Kidney (tissue), 13 donors: ENCODE measurements at regions not wholly inside any gene's neighbourhood (a gene's known extent, or its start where the extent isn't known, plus 50 kb on each side); places are given as distances from the start of the nearest gene placed in this dataset.
A peak's percentile ranks its signal among the peaks of the same experiment; 100 is the strongest.

ENCODE experiments used
- DNase-seq, 5 donors: peaks; one replicate each; pipeline ENCODE4 v3.0.0-alpha.2; 2013 to 2020
- FAIRE-seq: peaks from 2 replicates; lab custom pipeline; 2012; peaks lifted over from hg19 to GRCh38; lab: Jason Lieb, UNC
- H3K27ac ChIP-seq, 2 donors: one replicate each; pipeline ENCODE4 v1.7.0; 2013; ENCODE audit warnings: low read depth in 2 of 2, low read length in 2 of 2, inconsistent platforms in 1 of 2
- H3K27me3 ChIP-seq: one replicate; pipeline ENCODE4 v1.7.1; 2013; ENCODE audit warnings: low read length, inconsistent platforms; ENCODE audit not compliant: control insufficient read depth, insufficient read depth
- H3K36me3 ChIP-seq, 3 donors: one replicate each; pipeline versions ENCODE4 v1.7.0 to v1.7.1; 2013; ENCODE audit warnings: low read length in 3 of 3, control low read depth in 1 of 3, inconsistent platforms in 1 of 3; ENCODE audit not compliant: insufficient read depth in 3 of 3, control insufficient read depth in 2 of 3
- H3K4me1 ChIP-seq, 3 donors: one replicate each; pipeline versions ENCODE4 v1.7.0 to v1.7.1; 2013; ENCODE audit warnings: low read length in 3 of 3, inconsistent platforms in 1 of 3, low read depth in 1 of 3; ENCODE audit not compliant: control insufficient read depth in 2 of 3, insufficient read depth in 2 of 3
- H3K4me3 ChIP-seq, 3 donors: one replicate each; pipeline versions ENCODE4 v1.7.0 to v1.8.1; 2013; ENCODE audit warnings: low read length in 3 of 3, control low read depth in 1 of 3, inconsistent platforms in 1 of 3
- H3K9ac ChIP-seq, 3 donors: one replicate each; pipeline versions ENCODE4 v1.7.0 to v1.7.1; 2013; ENCODE audit warnings: low read length in 3 of 3, control low read depth in 1 of 3, inconsistent platforms in 1 of 3
- H3K9me3 ChIP-seq, 3 donors: one replicate each; pipeline versions ENCODE4 v1.7.0 to v1.7.1; 2013; ENCODE audit warnings: low read length in 3 of 3, control low read depth in 1 of 3, inconsistent platforms in 1 of 3; ENCODE audit not compliant: control insufficient read depth in 2 of 3, insufficient read depth in 1 of 3
- CTCF ChIP-seq: IDR thresholded peaks from 3 replicates; pipeline ENCODE4 v1.5.1; 2012; ENCODE audit warnings: mild to moderate bottlenecking, moderate library complexity, borderline replicate concordance; ENCODE audit not compliant: insufficient read depth; ENCODE audit errors: extremely low read depth
- intact Hi-C: fragments of 100-400 bp; cut with DNase I; formaldehyde crosslinking; loops from one replicate; pipeline ENCODE4 v1.11.1; 2022
- donor health status: control.
- donor health status: control.
- donor health status: control.
- donor health status: control.
- donor health status: control.
- donor health status: DM: yes; HTN: yes; CAD: no.
- donor health status: Normal renal cell carcinoma (clear cell type).

GRCh38 chr5:167721926-167722440 lies 569.5 kb upstream of the WWC1 start:
- Histone ChIP-seq H3K9me3 (no peaks in the 10 kb centered on the region), H3K4me1 (peaks cover 0 to 2% (median 0%) of the 10 kb centered on the region in 3 donors), H3K4me3 (no peak overlapping the region), H3K27ac (no peak overlapping the region), H3K9ac (no peak overlapping the region), H3K27me3 (no peaks in the 10 kb centered on the region), H3K36me3 (no peaks in the 10 kb centered on the region)
- intact Hi-C loops: loop anchor here (10.0 kb wide), 1 partner anchor 493 kb away; no protein-coding TSS in a partner anchor
- FAIRE-seq (no peak), DNase-seq (no peak)
- TF ChIP-seq CTCF: no peak

DNA sequence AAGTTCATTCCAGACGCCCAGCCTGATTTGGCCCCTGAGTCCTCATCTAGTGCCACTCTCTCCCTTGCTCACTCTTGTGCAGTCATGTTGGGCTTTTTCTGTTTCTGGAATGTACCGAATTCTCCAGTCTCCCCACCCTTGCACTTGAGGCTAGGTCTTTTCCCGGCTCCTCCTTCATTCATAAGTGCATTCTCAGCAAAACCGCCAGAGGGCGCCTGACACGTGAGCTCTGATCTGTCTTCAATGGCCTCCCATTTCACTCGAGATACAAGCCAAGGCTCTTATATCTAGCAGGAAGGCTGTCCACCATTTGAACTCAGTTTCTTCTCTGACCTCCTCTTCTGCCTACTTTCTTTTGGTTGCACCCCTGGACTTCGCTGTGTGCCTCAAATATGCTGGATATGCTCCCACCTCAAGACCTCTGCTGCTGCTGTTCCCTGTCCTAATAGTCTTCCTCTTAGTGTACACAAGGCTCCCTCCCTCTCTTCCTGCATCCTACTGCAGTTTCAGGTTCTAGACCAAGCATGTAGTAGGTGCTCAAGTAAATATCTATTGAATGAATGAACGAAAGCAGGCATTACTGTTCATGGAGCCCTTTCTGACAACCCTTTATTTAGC lies 568.1 kb upstream of the WWC1 start:
- H3K27ac ChIP-seq: no peak overlapping the region
- FAIRE-seq (peak; percentile 49), DNase-seq (peak; percentile 68 to 93 (median 82))
- no peaks in the 10 kb centered on the region for H3K27me3 ChIP-seq
- H3K36me3 ChIP-seq: no peaks in the 10 kb centered on the region
- H3K9ac ChIP-seq: no peak overlapping the region
- TF ChIP-seq CTCF: peak; percentile 90
- peaks cover 0 to 2% (median 0%) of the 10 kb centered on the region in 3 donors for H3K4me1 ChIP-seq
- H3K4me3 ChIP-seq: no peak overlapping the region
- intact Hi-C loops: loop anchor here (10.0 kb wide), 1 partner anchor 491 kb away; no protein-coding TSS in a partner anchor
- no peaks in the 10 kb centered on the region for H3K9me3 ChIP-seq

DNA sequence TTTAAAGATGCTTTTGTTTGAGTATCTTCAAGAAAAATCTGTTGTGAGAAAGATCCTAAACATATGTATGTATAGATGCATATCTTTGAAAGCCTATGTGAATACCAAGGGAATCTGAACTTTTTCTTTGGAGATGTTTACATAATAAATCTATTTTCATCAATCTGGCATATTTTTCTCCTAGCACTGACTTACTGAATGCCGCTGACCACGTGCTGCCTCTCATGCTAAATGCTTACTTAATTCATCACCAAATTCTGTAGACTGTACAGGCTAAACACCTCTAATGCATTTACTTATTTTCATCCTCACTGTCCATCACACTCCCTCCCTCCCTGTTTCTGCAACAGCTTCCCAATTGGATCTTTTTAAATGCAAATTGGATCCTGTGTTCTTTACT lies 566.2 kb upstream of the WWC1 start:
- no peak for FAIRE-seq
- Histone ChIP-seq H3K9ac (no peak overlapping the region), H3K27me3 (no peaks in the 10 kb centered on the region), H3K4me1 (peaks cover 0 to 2% (median 0%) of the 10 kb centered on the region in 3 donors), H3K9me3 (no peaks in the 10 kb centered on the region), H3K36me3 (no peaks in the 10 kb centered on the region), H3K27ac (no peak overlapping the region), H3K4me3 (no peak overlapping the region)
- no peak for DNase-seq
- TF ChIP-seq CTCF: no peak
- intact Hi-C loops: loop anchor here (10.0 kb wide), 1 partner anchor 490 kb away; no protein-coding TSS in a partner anchor
